Thyroid gland (tissue), 4 donors: ENCODE measurements at regions not wholly inside any gene's neighbourhood (a gene's known extent, or its start where the extent isn't known, plus 50 kb on each side); places are given as distances from the start of the nearest gene placed in this dataset.

ENCODE experiments used
- CTCF ChIP-seq, 6 experiments: fragments of 200-600 bp in 3 of 6; fragments of 450-650 bp in 3 of 6; sonication (generic) in 3 of 6; IDR thresholded peaks; one replicate each; pipeline ENCODE4 v1.5.1; 2016 to 2019; ENCODE audit warnings: antibody characterized with exemption in 6 of 6, mild to moderate bottlenecking in 2 of 6, inconsistent platforms in 1 of 6, moderate library complexity in 1 of 6
- POLR2A ChIP-seq, 2 donors: fragments of 450-650 bp; IDR thresholded peaks; one replicate each; pipeline ENCODE4 v1.6.1; 2017; ENCODE audit warnings: antibody characterized with exemption in 2 of 2, mild to moderate bottlenecking in 2 of 2, moderate library complexity in 1 of 2

DNA sequence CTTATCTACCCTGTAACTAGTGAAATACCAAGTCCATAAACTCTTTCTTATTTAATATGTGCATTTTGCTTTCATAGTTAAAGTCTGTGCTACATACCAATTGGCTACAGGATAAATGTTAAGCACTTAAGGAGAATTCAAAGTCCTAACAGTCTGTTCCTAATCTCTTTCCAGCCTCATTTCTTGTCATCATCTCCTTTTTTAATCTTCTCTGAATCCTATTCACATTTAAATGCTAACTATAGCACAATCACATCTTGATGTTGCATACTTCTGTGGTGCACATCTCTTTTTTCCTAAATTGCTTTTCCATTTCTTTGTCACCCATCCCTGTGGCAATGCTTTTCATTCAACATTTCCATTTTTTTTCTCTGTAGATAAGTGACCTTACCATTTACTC is 996.1 kb upstream of the TYRP1 start:
- TF ChIP-seq CTCF (IDR thresholded peaks at IDR 0.05) = no peak
- TF ChIP-seq POLR2A (IDR thresholded peaks at IDR 0.05) = no peak
